Fibroblast of skin of right quadriceps (primary cell): ENCODE measurements at regions not wholly inside any gene's neighbourhood (a gene's known extent, or its start where the extent isn't known, plus 50 kb on each side); places are given as distances from the start of the nearest gene placed in this dataset.

Experiments
- DNase-seq: peaks from one replicate; pipeline ENCODE4 v3.0.0-alpha.2; 2013

DNA sequence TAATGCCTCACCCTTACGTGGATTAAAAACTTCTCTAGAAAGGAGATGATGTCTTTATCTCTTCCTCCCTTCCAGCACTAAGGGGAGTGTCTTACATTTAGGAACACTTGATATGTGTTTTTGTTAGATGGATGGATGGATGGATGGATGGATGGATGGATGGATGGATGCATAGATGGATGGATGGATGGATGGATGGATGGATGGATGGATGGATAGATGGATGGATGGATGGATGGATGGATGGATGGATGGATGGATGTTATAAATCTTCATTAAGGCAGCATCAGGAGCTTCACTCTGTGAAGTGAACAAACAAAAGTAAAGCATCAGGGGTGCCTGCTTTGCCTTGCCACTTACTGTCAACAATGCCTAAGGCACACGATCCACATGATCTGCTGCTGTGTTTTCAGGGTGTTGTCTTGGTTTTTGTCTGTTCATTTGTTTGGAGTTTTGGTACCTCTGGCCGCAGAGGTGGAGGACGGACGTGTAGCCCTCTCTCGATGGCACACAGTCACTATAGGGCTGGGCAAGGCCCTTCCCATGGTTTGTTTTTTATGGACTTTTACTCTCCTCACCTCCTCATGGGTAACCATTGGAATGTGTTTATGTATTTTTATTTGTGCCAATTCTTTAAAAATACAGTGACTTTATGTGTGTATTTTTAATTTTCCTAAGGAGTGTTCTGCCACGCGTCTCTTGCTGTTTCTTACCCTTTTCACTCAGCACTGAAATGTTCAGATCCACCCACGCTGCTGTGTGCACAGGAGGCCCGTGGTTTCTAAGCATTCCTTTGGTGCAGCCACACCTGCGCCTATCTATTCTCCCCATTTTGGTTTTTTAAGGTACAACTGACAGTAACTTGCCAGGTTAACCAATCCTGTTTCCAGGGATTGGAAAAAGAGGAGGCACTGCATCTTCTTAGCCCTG is 91.8 kb upstream of the ENPP6 start:
- no peak for DNase-seq

DNA sequence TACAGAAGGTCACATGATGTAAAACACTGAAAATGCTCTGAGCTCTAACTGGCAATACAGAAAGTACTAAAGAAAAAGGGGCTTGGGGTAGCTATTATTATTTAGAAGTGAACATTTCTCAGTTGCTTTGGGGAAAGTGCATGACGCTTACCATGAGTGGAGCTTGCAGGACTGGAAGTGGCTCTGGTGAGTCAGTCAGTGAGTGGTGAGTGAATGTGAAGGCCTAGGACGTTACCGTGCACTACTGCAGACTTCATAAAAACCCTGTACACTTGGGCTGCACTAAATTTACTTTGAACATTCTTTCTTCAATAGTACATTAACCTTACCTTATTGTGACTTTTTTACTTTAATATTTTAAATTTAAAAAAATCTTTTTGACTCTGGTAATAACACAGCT is 89.3 kb upstream of the ENPP6 start:
- DNase-seq, result no peak

DNA sequence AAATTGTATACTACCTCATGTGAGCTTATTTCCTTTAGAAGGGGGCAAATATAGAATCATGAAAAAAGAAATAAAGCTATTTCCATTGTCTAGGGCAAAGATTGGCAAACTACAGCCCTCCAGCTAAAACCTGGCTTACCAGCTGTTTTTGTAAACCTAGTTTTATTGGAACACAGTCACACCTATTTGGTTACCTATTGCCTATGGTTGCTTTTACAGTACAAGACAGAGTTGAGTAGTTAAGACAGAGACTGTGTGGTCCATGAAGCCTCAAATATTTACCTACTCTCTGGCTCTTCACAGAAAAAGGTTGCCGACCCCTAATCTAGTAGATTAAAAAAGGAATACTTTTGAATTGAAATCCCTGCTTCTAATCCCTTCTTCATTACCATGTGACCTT is 88.8 kb upstream of the ENPP6 start:
- no peak for DNase-seq

DNA sequence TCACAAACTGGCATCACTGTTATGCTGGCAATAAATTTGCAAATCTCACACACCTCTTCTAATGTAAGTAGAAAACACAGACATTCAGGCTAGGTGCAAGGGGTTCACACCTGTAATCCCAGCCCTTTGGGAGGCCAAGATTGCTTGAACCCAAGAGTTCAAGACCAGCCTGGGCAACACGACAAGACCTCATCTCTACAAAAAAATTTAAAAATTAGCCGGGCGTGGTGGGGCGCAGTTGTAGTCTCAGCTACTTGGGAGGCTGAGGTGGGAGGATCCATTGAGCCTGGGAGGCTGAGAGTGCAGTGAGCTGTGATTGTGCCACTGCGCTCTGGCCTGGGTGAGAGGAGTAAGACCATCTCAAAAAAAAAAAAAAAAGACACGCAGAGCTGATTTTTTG is 83.1 kb upstream of the ENPP6 start:
- DNase-seq, result no peak

DNA sequence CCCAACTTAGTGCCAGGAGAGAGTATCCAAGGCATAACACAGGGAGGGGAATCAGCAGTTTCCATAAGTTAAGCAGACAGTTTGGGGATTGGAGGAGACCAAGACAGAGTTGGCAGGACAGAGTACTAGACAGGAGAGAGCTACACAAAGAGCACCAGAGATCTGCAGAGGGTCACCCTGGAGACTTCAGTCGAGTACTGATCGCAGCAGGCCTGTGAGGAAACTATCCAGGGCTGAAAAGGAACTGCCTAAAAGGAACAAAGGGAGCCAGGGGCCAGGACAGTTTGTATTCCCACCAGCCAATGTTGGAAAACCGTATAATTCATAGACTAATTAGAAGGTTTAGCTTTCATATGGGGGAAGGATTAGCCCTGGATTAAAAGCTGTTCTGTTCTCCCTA is 80.6 kb upstream of the ENPP6 start:
- DNase-seq, result no peak

DNA sequence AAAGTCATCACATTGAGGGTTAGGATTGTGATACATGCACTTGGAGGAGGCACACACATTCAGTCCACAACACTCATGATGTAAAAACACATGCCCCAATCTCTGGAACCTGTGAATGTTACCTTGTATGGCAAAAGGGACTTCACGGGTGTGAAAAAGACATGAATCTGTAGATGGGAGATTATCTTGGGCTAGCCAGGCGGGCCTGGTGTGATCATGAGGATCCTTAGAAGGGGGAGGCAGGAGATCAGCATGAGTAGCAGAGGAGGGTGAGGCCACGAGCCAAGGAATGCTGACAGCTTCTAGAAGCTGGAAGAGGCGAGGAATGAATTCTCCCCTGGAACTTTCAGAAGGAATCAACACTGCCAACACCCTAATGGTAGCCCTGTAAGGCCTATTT is 77.5 kb upstream of the ENPP6 start:
- DNase-seq, result no peak

DNA sequence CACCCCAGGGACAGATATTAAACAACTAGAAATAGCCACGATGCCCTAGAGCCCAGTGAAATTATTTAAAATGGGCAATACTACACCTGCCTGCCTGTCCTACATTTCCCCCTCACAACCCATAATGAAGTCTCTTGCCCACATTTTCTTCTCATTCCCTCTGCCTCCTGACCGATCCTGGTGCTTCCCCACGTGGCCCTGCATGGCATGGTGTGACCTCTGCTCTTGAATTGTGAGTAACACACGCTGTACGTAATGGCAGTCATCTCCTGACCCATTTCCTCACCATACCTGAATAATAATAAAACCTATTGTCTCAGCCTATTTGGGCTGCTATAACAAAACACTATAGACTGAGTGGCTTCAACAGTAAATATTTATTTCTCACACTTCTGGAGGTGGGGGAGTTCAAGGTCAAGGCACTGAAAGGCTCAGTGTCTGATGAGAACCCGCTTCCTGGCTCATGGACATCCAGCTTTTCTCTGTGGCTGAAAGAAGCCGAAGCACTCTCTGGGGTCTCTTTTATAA is 77.0 kb upstream of the ENPP6 start:
- no peak for DNase-seq

DNA sequence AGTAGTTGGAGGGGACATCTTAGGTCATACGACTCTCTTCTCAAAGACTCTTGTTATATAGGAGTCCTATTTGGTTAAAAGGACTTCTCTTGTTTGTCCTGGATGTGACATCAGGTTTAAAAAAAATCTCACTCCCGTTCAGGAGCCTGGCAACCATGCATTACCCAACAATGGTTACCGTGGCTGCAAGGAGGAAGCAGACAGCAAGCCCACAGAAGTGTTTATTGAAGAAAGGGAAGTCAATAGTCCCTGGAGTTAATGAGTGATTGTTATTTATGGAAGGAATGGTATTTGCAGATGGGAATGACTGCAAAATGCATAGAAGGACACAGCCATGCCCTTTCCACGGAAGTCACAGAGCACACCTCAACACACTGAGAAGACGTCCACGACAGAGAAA is 75.9 kb upstream of the ENPP6 start:
- no peak for DNase-seq

DNA sequence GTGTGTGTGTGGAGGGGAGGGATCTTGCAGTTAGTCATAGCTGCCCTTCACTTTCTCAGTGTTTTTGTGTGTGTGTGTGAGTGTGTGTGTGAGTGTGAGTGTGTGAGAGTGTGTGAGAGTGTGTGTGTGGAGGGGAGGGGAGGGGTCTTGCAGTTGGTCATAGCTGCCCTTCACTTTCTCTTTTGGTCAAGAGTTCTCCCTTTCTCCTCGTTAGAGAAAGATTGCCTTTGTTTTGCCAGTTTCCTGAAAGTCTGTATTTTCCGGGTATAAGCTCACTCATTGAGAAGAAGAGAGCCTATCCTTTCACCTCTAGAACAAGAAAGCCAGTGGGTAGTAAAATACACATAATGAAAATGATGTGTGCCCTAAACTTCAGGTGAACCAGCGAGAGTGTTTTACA is 75.2 kb upstream of the ENPP6 start:
- no peak for DNase-seq

DNA sequence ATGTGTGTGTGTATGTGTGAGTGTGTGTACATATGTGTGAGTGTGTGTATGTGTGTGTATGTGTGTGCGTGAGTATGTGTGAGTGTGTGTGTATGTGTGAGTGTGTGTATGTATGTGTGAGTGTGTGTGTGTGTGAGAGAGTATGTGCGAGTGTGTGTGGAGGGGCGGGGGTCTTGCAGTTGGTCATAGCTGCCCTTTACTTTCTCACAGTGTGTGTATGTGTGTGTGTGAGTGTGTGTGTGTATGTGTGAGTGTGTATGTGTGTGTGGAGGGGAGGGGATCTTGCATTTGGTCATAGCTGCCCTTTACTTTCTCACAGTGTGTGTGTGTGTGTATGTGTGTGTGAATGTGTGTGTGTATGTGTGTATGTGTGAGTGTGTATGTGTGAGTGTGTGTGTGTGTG is 74.8 kb upstream of the ENPP6 start:
- DNase-seq, result no peak

DNA sequence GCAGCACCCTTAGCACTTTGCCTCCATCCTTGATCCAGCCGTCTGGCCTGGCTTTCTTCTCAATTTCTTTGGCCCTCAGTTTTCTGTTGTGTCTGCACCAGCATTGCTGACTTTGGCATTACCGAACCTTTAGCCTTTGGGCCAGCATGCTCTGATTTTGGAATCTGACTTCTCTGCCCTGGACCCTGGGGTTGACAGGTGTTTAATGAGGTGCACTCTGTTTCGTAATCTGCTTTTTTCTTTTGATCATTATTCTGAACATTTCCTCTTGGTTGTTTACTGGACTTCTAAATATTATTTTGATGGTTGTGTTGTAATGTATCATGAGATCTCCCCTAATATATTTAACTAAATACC is 71.5 kb upstream of the ENPP6 start:
- no peak for DNase-seq

DNA sequence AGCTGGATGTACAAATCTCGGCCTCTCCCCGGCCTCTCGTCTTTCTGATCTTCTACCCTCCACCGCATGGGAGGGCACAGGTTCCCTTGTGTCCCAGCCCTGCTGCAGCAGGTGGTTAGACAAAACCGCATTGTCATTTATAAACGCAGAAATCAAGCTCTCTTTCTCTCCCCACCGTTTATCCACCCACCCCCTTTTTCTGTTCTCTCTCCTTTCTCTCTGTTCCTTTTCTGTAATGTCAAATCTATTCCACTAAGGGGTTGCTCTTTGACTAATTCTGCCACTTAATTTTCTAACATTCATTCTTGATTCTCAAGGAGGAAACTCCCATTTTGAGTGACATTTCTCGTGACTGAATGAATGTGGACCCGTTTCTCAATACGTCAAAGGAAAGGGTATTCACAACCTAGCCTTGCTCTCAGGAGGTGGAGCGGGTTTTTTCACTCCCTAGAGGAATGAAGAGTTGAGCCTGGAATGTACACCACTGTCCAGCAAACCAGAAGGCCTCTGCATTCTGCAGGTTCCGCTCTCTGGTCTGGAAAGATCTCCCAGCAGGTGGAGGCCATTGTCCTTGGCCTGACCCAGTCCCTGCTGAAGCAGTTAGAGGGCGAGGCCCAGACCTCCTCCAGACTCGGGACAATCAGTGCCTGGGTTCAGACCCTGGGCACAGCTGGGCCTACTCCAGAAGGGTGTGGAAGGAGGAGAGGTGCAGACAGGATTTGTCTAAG is 70.9 kb upstream of the ENPP6 start:
- DNase-seq, result no peak

DNA sequence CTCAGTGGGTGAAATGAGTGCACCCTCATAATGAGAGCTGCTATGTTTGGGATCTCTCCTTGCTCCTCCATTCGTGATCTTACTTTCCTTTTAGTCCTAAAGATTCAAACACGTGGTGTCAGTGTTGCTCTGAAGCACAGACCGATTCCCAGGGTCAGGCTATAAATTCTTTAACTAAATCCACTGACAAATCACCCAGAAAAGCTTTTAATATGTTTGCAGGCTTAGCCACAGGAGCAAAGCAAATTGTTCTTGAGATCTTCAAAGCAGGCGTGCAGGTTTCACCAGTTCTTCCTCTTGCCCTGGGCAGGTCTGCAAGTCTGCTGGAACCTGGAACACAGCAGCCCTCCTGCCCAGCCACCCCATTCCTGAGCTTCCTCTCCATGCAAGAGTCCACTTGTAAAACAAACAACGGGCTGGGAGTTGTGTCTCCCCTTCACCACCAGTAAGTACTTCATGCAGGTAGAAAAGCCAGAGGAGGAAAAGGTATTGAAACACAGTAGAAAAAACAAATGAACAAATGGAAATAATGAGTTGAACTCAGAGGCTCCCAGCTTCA is 70.1 kb upstream of the ENPP6 start:
- peak; percentile 49 for DNase-seq

DNA sequence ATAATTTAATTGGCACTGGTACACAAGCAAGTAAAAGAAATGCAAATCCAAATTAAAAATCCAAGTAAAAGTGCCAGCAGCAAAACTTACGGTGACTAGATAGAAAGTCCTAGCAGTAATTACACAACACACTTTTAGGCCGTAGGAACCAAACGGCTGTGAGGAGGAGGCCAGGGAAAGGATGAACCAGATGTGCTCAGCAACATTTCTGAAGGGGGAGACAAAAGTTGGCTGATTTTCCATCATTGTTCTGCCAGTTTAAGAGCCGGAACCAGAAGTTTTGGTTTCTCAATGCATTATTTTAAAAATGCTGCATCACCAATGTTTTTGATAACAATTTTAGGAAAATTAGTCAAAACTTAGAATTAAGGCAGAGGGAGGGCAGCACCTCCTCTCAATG is 68.7 kb upstream of the ENPP6 start:
- DNase-seq, result no peak

DNA sequence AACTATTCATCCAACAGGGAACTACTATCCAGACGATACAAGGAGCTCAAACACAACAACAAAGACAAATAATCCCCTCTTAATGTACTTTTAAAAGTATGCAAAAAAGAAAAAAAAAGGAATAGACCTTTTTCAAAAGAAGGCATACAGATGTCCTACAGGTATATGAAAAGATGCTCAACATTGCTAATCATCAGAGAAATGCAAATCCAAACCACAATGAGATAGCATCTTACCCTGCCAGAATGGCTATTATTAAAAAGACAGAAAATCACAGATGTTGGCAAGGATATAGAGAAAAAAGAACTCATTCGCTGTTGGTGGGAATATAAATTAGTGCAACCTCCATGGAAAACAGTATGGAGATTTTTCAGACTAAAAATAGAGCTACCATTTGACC is 67.1 kb upstream of the ENPP6 start:
- no peak for DNase-seq

DNA sequence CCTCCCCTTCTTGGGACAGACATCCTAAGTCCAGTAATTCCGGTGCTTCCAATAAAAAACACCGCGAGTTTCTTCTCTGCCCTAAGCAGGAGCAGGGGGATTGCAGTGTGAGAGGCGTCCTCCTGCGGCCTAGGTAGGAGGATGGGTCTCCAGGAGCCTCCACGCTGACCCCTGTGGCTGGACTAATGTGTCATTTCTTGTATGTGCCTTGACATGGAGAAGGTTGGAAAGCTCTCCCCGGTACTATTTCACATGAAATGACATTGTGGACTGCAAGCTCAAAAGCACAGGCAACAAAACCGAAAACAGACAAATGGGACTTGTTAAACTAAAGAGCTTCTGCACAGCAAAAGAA is 66.6 kb upstream of the ENPP6 start:
- no peak for DNase-seq

DNA sequence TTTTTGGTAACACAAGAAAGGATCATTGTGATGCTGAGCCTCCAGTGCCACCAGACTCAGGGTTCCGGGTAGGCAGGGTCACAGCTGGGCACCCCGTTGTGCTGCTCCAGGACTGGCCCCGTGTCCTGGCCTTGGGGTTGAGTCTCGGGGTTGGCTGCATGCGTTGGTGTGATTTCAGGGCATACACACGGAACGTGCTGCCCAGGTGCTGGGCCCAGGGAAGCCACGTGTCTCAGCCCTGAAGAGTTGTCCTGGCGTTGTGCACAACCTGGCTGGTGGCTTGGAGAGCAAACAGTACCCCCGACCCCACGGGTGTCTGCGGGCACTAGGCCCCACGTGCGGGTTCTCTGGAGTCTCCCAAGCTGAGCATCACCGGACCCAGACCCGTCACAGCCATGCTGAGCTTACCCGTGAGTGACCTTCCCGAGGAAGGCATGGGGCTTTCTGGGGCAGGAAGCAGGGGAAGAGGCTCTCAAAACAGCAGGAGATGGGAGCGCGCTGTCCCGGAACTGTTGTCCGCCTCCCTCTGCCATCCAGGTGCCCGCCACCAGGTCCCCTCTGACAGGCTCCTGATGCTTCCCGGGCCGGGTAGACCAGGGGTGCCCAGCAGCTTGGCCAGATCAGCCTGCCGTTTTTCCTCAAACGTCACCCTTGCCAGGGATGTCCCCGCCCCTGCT is 66.1 kb upstream of the ENPP6 start:
- no peak for DNase-seq

DNA sequence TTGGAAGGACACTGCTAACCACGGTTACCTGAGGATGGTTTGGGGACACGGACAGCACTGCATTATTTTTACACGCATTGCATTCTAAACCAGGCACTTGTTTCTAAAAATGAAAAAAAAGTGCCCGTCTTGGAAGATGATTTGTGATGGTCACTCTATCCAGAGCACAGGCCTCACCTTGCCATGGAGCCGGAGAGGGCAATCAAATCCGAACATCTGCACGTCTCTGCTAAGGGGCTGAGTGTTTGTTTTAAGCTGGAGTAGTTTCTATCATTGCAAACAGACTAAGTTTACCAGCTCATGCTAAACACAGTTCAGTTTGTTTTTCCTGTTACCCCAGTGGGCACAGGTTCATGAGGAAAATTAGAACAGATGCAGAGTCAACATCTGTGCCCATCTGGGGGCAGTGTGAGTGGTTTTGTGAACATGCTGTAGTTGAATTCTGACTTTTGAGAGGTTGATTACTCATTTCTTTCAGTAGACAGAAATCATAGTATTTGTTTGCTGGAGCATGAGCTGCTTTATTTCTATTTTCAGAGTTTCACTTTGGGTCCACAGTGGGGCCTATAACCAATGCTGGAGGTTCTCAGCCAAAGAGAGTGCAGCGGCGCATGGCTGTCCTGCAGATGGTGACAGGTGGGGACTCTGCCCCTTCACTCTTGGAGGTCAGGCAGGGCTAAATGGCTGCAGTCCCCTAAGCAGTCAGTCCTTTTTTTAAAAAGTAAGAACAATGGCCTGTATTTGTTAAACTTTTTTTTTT is 65.4 kb upstream of the ENPP6 start:
- DNase-seq, result no peak

DNA sequence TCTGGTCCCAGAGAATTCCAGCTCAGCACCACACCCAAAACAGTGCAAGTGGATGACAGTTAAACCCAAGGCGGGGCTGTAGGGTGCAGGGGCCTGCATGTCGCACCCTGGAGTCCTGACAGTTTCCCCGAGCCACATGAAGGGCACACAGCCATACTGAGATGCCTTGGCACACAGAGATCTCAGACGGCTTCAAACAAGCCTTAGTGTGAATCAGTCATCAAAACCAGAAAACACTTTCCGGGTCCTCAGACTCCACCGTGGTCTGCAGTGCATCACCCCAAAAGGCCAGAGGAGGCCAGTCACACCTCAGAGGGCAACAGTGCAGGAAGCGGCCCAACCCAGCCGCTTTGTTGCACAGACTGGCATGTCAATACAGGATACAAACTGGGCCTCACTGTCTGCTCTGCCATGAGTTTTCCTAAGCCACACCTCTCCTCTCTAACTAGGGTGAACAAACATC is 64.6 kb upstream of the ENPP6 start:
- DNase-seq, result no peak

DNA sequence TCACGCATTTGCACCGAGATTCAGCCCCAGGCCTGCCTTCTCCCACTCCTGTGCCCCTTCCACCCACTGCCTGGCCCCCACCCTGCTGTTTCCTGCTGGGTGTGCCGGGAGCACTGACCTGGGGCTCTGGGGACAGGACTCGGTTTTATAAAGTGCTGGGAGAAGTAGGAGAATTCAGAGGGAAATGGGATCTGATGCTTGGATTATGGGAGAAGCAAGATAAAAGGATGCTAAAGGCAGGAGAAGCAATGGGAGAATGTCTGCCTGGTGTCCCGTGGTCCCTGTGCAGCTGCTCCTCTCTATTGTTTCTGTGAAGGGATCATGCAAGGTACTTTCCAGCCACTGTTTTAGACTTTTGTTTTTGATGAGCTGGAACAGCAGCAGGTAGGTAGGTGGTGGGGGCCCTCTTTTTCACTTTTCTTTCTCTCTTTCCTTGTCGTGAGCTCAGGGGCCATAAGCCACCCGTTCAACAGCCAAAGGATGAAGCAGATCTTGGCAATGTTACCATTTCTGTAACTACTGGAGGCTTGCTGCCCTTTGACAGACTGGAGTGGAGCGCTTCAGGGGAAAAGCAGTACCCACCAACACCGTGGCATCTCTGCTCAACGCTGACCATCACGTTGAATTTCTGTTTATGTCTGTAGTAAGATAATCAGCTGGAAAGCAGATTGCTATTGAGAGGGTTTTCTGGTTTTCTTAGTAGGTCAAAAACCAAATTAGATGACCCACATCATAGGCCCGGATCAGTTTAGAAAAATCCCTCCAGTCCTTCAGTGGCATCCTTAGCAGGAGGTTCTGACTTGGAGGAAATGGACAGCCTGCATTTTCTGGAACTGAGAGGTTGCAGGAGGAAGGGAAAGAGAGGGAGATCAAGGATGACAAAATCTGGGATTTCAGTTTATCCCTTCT is 63.8 kb upstream of the ENPP6 start:
- DNase-seq, result no peak

DNA sequence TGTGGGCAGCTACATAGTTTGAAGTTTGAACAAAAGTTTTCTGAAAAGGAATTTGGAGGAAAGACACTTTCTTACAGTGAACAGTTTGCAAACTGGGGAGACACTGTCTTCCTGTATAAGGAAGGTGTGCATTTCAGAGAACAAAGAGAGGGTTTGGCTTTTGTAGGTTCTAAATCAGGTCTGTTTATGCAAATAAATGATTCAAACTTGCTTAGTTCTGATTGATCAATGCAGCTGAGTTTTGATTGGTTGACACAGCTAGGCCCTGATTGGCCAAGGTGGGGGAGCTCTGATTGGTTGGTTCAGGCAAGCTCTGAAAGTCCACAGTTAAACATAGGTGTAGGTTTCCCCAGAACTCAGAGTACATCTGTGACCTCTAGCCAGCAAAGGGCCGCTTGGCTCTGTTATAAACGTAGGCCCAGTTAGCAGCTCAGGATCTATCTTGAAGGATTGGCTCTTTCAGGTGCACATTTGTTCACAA is 63.0 kb upstream of the ENPP6 start:
- DNase-seq, result no peak
